ENCODE measurements at regions not wholly inside any gene's neighbourhood (a gene's known extent, or its start where the extent isn't known, plus 50 kb on each side); places are given as distances from the start of the nearest gene placed in this dataset.
"Not testable (repeated sequence)": the region's sequence is repeated elsewhere in the genome, so short reads cannot be mapped to it uniquely, and the experiment has no call there.

- not testable (repeated sequence) for TF ChIP-seq EZH2 (IDR thresholded peaks at IDR 0.05; ENCODE audit: insufficient read depth, poor library complexity, severe bottlenecking); EZH2phosphoT487 (IDR thresholded peaks at IDR 0.05; ENCODE audit: insufficient read depth, low read depth)
These were observed 277.9 kb upstream of the GCFC2 start for GRCh38 chr2:75988622-75989021.

Data from GM23248 (cell line).